Loucy (cell line): ENCODE measurements at regions not wholly inside any gene's neighbourhood (a gene's known extent, or its start where the extent isn't known, plus 50 kb on each side); places are given as distances from the start of the nearest gene placed in this dataset.

ENCODE experiments used
- H2AFZ ChIP-seq: fragments of 200-600 bp; sonication (generic); 2 replicates; pipeline ENCODE4 v1.6.0; 2016; ENCODE audit warnings: antibody characterized with exemption, mild to moderate bottlenecking, low read length, moderate library complexity
- H3F3A ChIP-seq: fragments of 200-600 bp; 2 replicates; pipeline ENCODE4 v1.6.0; 2016; ENCODE audit warnings: antibody characterized with exemption, low read depth, mild to moderate bottlenecking
- H3K27me3 ChIP-seq: fragments of 200-600 bp; sonication (generic); 2 replicates; pipeline ENCODE4 v1.6.1; 2014; ENCODE audit warnings: low read length, mild to moderate bottlenecking; ENCODE audit not compliant: insufficient read depth, poor library complexity, severe bottlenecking
- H3K36me3 ChIP-seq: fragments of 200-600 bp; sonication (generic); 2 replicates; pipeline ENCODE4 v1.6.1; 2016; ENCODE audit warnings: low read length; ENCODE audit not compliant: insufficient read depth
- H3K4me1 ChIP-seq: fragments of 200-600 bp; sonication (generic); 2 replicates; pipeline ENCODE4 v1.5.1; 2014; ENCODE audit warnings: low read length, mild to moderate bottlenecking; ENCODE audit not compliant: insufficient read depth, poor library complexity, severe bottlenecking
- H3K4me2 ChIP-seq: fragments of 200-600 bp; sonication (generic); 2 replicates; pipeline ENCODE4 v1.6.0; 2014; ENCODE audit warnings: antibody characterized with exemption, low read length, low read depth, mild to moderate bottlenecking; ENCODE audit not compliant: poor library complexity, severe bottlenecking
- H3K4me3 ChIP-seq: fragments of 200-600 bp; sonication (generic); 2 replicates; pipeline ENCODE4 v1.5.1; 2014; ENCODE audit warnings: low read length, mild to moderate bottlenecking, mixed read lengths; ENCODE audit not compliant: poor library complexity, severe bottlenecking
- H3K79me2 ChIP-seq: fragments of 200-600 bp; sonication (generic); 2 replicates; pipeline ENCODE4 v1.6.1; 2014; ENCODE audit warnings: low read length; ENCODE audit not compliant: insufficient read depth
- H3K9ac ChIP-seq: fragments of 200-600 bp; sonication (generic); 2 replicates; pipeline ENCODE4 v1.6.0; 2014; ENCODE audit warnings: mild to moderate bottlenecking, low read depth, low read length, moderate library complexity; ENCODE audit not compliant: poor library complexity, severe bottlenecking
- H3K9me2 ChIP-seq: fragments of 200-600 bp; sonication (generic); replicated peaks from 2 replicates; pipeline ENCODE4 v1.6.1; 2016; ENCODE audit warnings: low read depth, low read length, mixed read lengths
- H3K9me3 ChIP-seq: fragments of 200-600 bp; sonication (generic); 2 replicates; pipeline ENCODE4 v1.6.1; 2014; ENCODE audit warnings: mild to moderate bottlenecking, antibody characterized with exemption, low read length, low read depth; ENCODE audit not compliant: insufficient read depth
- H4K20me1 ChIP-seq: fragments of 200-600 bp; sonication (generic); 2 replicates; pipeline ENCODE4 v1.6.0; 2014; ENCODE audit warnings: antibody characterized with exemption, low read length, mild to moderate bottlenecking; ENCODE audit not compliant: insufficient read depth, poor library complexity, severe bottlenecking
- CTCF ChIP-seq: fragments of 200-600 bp; sonication (generic); conservative IDR thresholded peaks from 2 replicates; pipeline ENCODE4 v1.5.1; 2014; ENCODE audit warnings: mild to moderate bottlenecking, antibody characterized with exemption, low read length
- EZH2phosphoT487 ChIP-seq: fragments of 200-600 bp; IDR thresholded peaks from 2 replicates; pipeline ENCODE4 v1.6.1; 2018; ENCODE audit warnings: antibody characterized with exemption, mild to moderate bottlenecking, moderate library complexity, borderline replicate concordance

- TF ChIP-seq CTCF (no peak), EZH2phosphoT487 (no peak)
- H3K36me3 ChIP-seq: no peaks in the 10 kb centered on the region
- no peak overlapping the region for H2AFZ ChIP-seq
- H3K9me3 ChIP-seq: no peaks in the 10 kb centered on the region
- no peaks in the 10 kb centered on the region for H3K27me3 ChIP-seq
- H3K79me2 ChIP-seq: no peaks in the 10 kb centered on the region
- peaks cover 16% of the 10 kb centered on the region for H3K4me1 ChIP-seq
- H3F3A ChIP-seq: no peaks in the 10 kb centered on the region
- H3K9me2 ChIP-seq: no peaks in the 10 kb centered on the region
- no peak overlapping the region for H3K9ac ChIP-seq
- no peak overlapping the region for H3K4me3 ChIP-seq
- H3K4me2 ChIP-seq: no peak overlapping the region
- H4K20me1 ChIP-seq: no peaks in the 10 kb centered on the region
These were observed 139.6 kb downstream of the TOMM20 start for GRCh38 chr1:234989019-234989418.

GRCh38 chr1:234988536-234988935, 140.1 kb downstream of the TOMM20 start:
- Histone ChIP-seq H4K20me1 (no peaks in the 10 kb centered on the region), H3K36me3 (no peaks in the 10 kb centered on the region), H3F3A (no peaks in the 10 kb centered on the region), H3K27me3 (no peaks in the 10 kb centered on the region), H3K79me2 (no peaks in the 10 kb centered on the region), H3K4me3 (no peak overlapping the region), H3K9me3 (no peaks in the 10 kb centered on the region), H3K4me1 (peaks cover 17% of the 10 kb centered on the region), H3K9me2 (no peaks in the 10 kb centered on the region), H3K9ac (no peak overlapping the region), H2AFZ (no peak overlapping the region), H3K4me2 (no peak overlapping the region)
- TF ChIP-seq EZH2phosphoT487 (no peak), CTCF (no peak)

GRCh38 chr1:234988155-234988517, 140.5 kb downstream of the TOMM20 start:
- Histone ChIP-seq H3K4me2 (no peak overlapping the region), H3K27me3 (no peaks in the 10 kb centered on the region), H3K4me3 (no peak overlapping the region), H3K79me2 (no peaks in the 10 kb centered on the region), H3K36me3 (no peaks in the 10 kb centered on the region), H3K4me1 (peaks cover 17% of the 10 kb centered on the region), H3K9ac (no peak overlapping the region), H2AFZ (no peak overlapping the region), H3K9me2 (no peaks in the 10 kb centered on the region), H3F3A (no peaks in the 10 kb centered on the region), H3K9me3 (no peaks in the 10 kb centered on the region), H4K20me1 (no peaks in the 10 kb centered on the region)
- no peak for TF ChIP-seq CTCF
- TF ChIP-seq EZH2phosphoT487: no peak
